HCEC 1CT (cell line): ENCODE measurements at regions not wholly inside any gene's neighbourhood (a gene's known extent, or its start where the extent isn't known, plus 50 kb on each side); places are given as distances from the start of the nearest gene placed in this dataset.

ENCODE experiments used
- DNase-seq: peaks from one replicate; pipeline ENCODE4 v3.0.0-alpha.2; 2017

GRCh38 chr6:14442242-14442641 lies 324.7 kb downstream of the CD83 start:
- DNase-seq: no peak

GRCh38 chr6:14443629-14444268 lies 326.2 kb downstream of the CD83 start:
- DNase-seq: no peak

- no peak for DNase-seq
Observed at GRCh38 chr6:14444295-14444972, 326.9 kb downstream of the CD83 start.

GRCh38 chr6:14447240-14447639 lies 329.7 kb downstream of the CD83 start:
- DNase-seq: no peak

- DNase-seq: no peak
Observed at GRCh38 chr6:14448246-14448645, 330.7 kb downstream of the CD83 start.

GRCh38 chr6:14450133-14450504 lies 332.5 kb downstream of the CD83 start:
- DNase-seq: no peak

GRCh38 chr6:14450578-14450977 lies 333.0 kb downstream of the CD83 start:
- no peak for DNase-seq

GRCh38 chr6:14451594-14452374 lies 334.2 kb downstream of the CD83 start:
- no peak for DNase-seq

- DNase-seq: no peak
Observed at GRCh38 chr6:14452567-14453527, 335.3 kb downstream of the CD83 start.

- no peak for DNase-seq
Observed at GRCh38 chr6:14453712-14454472, 336.3 kb downstream of the CD83 start.

- DNase-seq: no peak
Observed at GRCh38 chr6:14454473-14454775, 336.9 kb downstream of the CD83 start.

- no peak for DNase-seq
Observed at GRCh38 chr6:14455427-14455826, 337.9 kb downstream of the CD83 start.

GRCh38 chr6:14455876-14456648 lies 338.5 kb downstream of the CD83 start:
- DNase-seq: no peak

GRCh38 chr6:14456941-14457340 lies 339.4 kb downstream of the CD83 start:
- DNase-seq: no peak

GRCh38 chr6:14458669-14459266 lies 341.2 kb downstream of the CD83 start:
- peak; percentile 93 for DNase-seq

GRCh38 chr6:14459315-14459714 lies 341.7 kb downstream of the CD83 start:
- DNase-seq: peak; percentile 22

- no peak for DNase-seq
Observed at GRCh38 chr6:14460556-14460955, 343.0 kb downstream of the CD83 start.

- DNase-seq: no peak
Observed at GRCh38 chr6:14462135-14462534, 344.6 kb downstream of the CD83 start.

- DNase-seq: no peak
Observed at GRCh38 chr6:14462566-14462965, 345.0 kb downstream of the CD83 start.

GRCh38 chr6:14463110-14463509 lies 345.5 kb downstream of the CD83 start:
- no peak for DNase-seq

GRCh38 chr6:14464055-14464454 lies 346.5 kb downstream of the CD83 start:
- DNase-seq: peak; percentile 44
